ENCODE measurements at regions not wholly inside any gene's neighbourhood (a gene's known extent, or its start where the extent isn't known, plus 50 kb on each side); places are given as distances from the start of the nearest gene placed in this dataset.

GRCh38 chr12:124227951-124228711 is 66.8 kb upstream of the RFLNA start:
- DNase-seq: peak; percentile 28

- no peak for DNase-seq
Measured at GRCh38 chr12:124229520-124229919, 65.4 kb upstream of the RFLNA start.

- peak; percentile 28 for DNase-seq
Measured at GRCh38 chr12:124230117-124230757, 64.7 kb upstream of the RFLNA start.

GRCh38 chr12:124230789-124231188 is 64.1 kb upstream of the RFLNA start:
- DNase-seq: no peak

GRCh38 chr12:124231980-124232653 is 62.8 kb upstream of the RFLNA start:
- DNase-seq: no peak

- DNase-seq: no peak
Measured at GRCh38 chr12:124232654-124232987, 62.3 kb upstream of the RFLNA start.

GRCh38 chr12:124233041-124233796 is 61.7 kb upstream of the RFLNA start:
- no peak for DNase-seq

- DNase-seq: no peak
Measured at GRCh38 chr12:124233846-124234640, 60.9 kb upstream of the RFLNA start.

- DNase-seq: no peak
Measured at GRCh38 chr12:124236625-124237031, 58.3 kb upstream of the RFLNA start.

- no peak for DNase-seq
Measured at GRCh38 chr12:124238886-124239285, 56.0 kb upstream of the RFLNA start.

GRCh38 chr12:124240493-124240892 is 54.4 kb upstream of the RFLNA start:
- peak; percentile 64 for DNase-seq

GRCh38 chr12:124241776-124242528 is 52.9 kb upstream of the RFLNA start:
- DNase-seq: no peak

- DNase-seq: no peak
Measured at GRCh38 chr12:124242529-124243065, 52.3 kb upstream of the RFLNA start.

- DNase-seq: no peak
Measured at GRCh38 chr12:124243936-124244335, 51.0 kb upstream of the RFLNA start.

Data from OCI-M1 (cell line).